ENCODE measurements at regions not wholly inside any gene's neighbourhood (a gene's known extent, or its start where the extent isn't known, plus 50 kb on each side); places are given as distances from the start of the nearest gene placed in this dataset.

GRCh38 chr5:115054387-115054951 lies 115.2 kb downstream of the TRIM36 start (continued):
- no peak for TF ChIP-seq EZH2 (IDR thresholded peaks at IDR 0.05; ENCODE audit: borderline replicate concordance, control insufficient read depth, low read depth, low read length)
- TF ChIP-seq SUZ12 (IDR thresholded peaks at IDR 0.05; ENCODE audit: unreplicated experiment): no peak

DNA sequence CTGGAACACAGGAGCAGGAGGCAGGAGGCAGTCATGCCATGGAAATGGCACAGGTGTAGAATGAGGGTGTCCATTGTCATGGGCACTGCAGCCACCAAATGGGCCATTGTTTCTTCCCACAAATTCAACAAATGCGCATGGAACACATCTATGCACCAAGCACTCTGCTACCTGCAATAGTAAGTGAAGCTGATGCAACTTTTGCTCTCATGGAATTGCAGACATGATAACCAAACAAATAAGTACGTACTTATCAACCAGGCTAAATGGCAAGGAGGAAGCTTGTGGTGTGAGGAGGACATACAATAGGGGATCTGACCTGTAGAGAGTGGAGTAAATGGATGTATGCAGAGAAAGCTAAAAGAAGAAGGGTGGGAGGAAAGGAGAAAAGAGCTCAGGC lies 116.8 kb downstream of the TRIM36 start:
- in situ Hi-C loops (cut with MboI): no loop called here
- H3K27ac ChIP-seq (ENCODE audit: control insufficient read depth, insufficient read depth): no peak overlapping the region
- FAIRE-seq: no peak

More for the DNA sequence above, 116.8 kb downstream of the TRIM36 start:
- ChIA-PET RAD21 (ENCODE audit: unreplicated experiment) (no interaction called here), POLR2A (no interaction called here), SMC1A (ENCODE audit: uncharacterized antibody, unreplicated experiment) (interaction anchor here (1.1 kb wide), 1 partner anchor 77 kb away, joined by 3 read pairs; no protein-coding TSS in a partner anchor), CTCF (no interaction called here)
- no peak overlapping the region for H2AFZ ChIP-seq (ENCODE audit: control insufficient read depth, low read depth, low read length)
- ATAC-seq (no peak), DNase-seq (ENCODE audit: low read depth, low spot score) (no peak)
- H3K4me3 ChIP-seq: no peak overlapping the region
- H3K4me1 ChIP-seq (ENCODE audit: control insufficient read depth, insufficient read depth, low read length): no peaks in the 10 kb centered on the region
- H3K9me3 ChIP-seq (replicated peaks; ENCODE audit: control insufficient read depth, insufficient read depth, low read length): no peaks in the 10 kb centered on the region
- H4K20me1 ChIP-seq (ENCODE audit: control insufficient read depth, insufficient read depth): no peaks in the 10 kb centered on the region
- H3K27me3 ChIP-seq (replicated peaks in 1 of 2; ENCODE audit: control insufficient read depth in 2 of 2, insufficient read depth in 2 of 2, low read length in 1 of 2): no peaks in the 10 kb centered on the region
- BruUV-seq (replicated peaks): no TSS peak
- H3K79me2 ChIP-seq (ENCODE audit: control insufficient read depth, insufficient read depth, low read length): no peaks in the 10 kb centered on the region
- intact Hi-C loops (cut with micrococcal nuclease; ENCODE audit: unreplicated experiment): no loop called here
- no peak overlapping the region for H3K9ac ChIP-seq (ENCODE audit: control insufficient read depth, insufficient read depth, low read length)
- TF ChIP-seq RBBP5 (conservative IDR thresholded peaks at IDR 0.05) (no peak), MEF2A (IDR thresholded peaks at IDR 0.05; ENCODE audit: insufficient read depth, low read depth, low read length) (no peak), CUX1 (IDR thresholded peaks at IDR 0.05; ENCODE audit: insufficient replicate concordance, low read depth, low read length) (no peak), MTA3 (IDR thresholded peaks at IDR 0.05; ENCODE audit: borderline replicate concordance, low read length) (no peak), TBL1XR1 (IDR thresholded peaks at IDR 0.05; ENCODE audit: low read depth, low read length) (no peak), NR2C2 (IDR thresholded peaks at IDR 0.05; ENCODE audit: borderline replicate concordance, control insufficient read depth, insufficient read length, low read depth) (no peak)
- TF ChIP-seq, protein P1, sequence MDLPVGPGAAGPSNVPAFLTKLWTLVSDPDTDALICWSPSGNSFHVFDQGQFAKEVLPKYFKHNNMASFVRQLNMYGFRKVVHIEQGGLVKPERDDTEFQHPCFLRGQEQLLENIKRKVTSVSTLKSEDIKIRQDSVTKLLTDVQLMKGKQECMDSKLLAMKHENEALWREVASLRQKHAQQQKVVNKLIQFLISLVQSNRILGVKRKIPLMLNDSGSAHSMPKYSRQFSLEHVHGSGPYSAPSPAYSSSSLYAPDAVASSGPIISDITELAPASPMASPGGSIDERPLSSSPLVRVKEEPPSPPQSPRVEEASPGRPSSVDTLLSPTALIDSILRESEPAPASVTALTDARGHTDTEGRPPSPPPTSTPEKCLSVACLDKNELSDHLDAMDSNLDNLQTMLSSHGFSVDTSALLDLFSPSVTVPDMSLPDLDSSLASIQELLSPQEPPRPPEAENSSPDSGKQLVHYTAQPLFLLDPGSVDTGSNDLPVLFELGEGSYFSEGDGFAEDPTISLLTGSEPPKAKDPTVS (IDR thresholded peaks at IDR 0.05; ENCODE audit: low read depth, low read length): no peak
- 48% methylated on average over 2 of the region's 2 CpGs for WGBS (ENCODE audit: insufficient coverage, insufficient replicate concordance, low lambda C conversion rate, missing lambda C conversion rate)
- H3K4me2 ChIP-seq (ENCODE audit: control insufficient read depth, insufficient read depth): no peak overlapping the region
- no peaks in the 10 kb centered on the region for H3K36me3 ChIP-seq (ENCODE audit: control insufficient read depth in 2 of 2, insufficient read depth in 2 of 2, low read length in 1 of 2)
